HG02885 (cell line): ENCODE measurements at regions not wholly inside any gene's neighbourhood (a gene's known extent, or its start where the extent isn't known, plus 50 kb on each side); places are given as distances from the start of the nearest gene placed in this dataset.
A peak's percentile ranks its signal among the peaks of the same experiment; 100 is the strongest.

Experiments
- ATAC-seq: cut with Tn5 transposase; IDR thresholded peaks from one replicate; pipeline ENCODE4 v1.9.1; 2021; ENCODE audit warnings: mild to moderate bottlenecking; ENCODE audit not compliant: unreplicated experiment, poor library complexity

DNA sequence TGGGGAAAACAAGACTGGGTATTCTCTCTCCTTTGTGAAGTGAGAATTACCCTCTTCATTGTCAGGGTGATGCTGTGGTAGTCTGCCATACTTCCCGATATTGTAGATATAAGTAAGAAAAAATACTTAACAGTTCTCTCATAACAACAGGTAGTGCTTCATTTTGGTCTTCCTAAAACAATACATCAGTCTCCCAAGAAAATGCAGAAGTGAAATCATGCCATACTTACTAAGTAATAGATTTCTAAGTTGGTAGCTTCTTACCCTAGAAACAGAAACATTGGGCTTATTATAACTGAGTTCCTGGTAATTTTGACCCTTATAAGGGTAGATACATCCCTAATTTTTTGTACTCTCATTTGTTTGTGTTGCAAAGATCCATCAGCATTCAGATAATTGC lies 460.7 kb upstream of the DCC start:
- ATAC-seq = no peak

DNA sequence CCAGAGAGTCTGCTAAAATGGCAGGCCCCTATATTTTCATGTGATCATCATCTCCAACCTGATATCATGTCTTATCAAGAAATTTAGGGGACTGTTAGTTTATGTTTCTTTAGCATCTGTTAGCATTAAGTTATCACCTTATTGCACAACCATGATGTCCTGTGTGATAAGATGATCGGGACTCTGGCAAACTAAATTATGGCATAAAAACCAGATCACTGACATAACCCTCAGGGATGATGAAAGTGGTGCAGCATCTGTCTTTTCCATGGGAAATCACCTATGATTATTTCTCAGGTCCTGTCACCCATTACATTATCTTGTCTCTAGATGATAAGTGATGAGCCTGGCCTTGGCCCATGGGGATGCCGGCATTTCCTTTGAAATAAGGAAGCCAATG lies 458.6 kb upstream of the DCC start:
- ATAC-seq = no peak

- no peak for ATAC-seq
These were observed 456.0 kb upstream of the DCC start for GRCh38 chr18:51884039-51884438.

DNA sequence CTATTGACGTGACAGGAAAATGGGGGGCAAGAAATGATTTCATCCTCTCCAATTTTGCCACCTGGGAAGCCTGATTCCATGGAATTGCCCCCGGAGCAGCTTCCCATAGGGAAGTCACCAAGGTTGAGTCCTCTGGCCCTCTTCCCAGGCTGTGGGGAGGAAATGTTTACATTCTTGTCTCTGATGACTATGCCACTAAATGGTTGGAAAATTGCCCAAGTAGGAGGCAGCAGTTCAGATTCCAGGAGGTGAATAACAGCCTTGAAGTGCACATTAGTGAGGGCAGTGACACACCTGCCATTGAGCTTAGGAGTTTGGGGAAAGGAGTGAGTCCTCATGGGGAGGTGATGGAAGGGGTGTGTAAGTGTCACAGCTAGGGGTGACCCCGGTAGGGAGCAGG lies 449.2 kb upstream of the DCC start:
- no peak for ATAC-seq

- no peak for ATAC-seq
These were observed 448.1 kb upstream of the DCC start for GRCh38 chr18:51891876-51892275.

- ATAC-seq = no peak
These were observed 442.1 kb upstream of the DCC start for GRCh38 chr18:51897884-51898283.

- no peak for ATAC-seq
These were observed 432.1 kb upstream of the DCC start for GRCh38 chr18:51907687-51908597.

GRCh38 chr18:51908598-51908944 lies 431.4 kb upstream of the DCC start:
- no peak for ATAC-seq

DNA sequence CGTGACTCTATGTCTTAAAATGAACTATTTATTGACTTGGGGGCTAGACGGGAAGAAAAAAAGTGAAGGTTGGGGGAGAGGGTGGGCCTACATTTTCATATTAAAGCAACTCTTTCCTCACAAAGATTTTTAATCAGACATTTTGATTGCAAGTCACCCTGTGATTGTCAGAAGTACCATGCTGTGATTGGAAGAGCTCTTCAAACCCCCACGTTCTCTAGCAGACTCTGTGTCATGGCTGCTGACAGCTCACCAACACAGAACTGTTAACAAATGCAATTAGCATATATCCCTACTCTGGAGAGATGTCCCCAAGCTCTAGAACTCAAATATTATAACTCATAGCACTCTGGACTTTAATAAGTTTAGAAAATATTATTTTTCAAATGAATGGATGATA lies 428.4 kb upstream of the DCC start:
- ATAC-seq = no peak

GRCh38 chr18:51912381-51912780 lies 427.6 kb upstream of the DCC start:
- no peak for ATAC-seq

DNA sequence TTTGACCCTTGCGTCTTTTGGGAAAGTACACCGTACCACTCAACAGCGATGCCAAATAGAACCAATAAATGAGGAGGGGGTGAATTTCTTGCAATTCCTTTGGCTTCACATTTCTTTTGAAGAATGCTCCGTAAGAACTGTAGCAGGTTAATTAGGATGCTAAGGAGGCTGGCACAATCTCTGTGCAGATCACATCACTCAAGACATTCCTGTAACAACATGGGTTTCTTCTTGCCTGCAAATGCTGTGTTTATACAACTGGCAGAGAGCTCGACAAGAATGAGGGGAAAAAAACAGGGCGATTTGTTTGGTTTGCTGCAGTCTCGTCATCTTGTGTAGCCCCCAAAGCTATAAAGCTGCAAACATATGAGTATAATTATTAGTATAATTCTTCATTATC lies 424.8 kb upstream of the DCC start:
- no peak for ATAC-seq

DNA sequence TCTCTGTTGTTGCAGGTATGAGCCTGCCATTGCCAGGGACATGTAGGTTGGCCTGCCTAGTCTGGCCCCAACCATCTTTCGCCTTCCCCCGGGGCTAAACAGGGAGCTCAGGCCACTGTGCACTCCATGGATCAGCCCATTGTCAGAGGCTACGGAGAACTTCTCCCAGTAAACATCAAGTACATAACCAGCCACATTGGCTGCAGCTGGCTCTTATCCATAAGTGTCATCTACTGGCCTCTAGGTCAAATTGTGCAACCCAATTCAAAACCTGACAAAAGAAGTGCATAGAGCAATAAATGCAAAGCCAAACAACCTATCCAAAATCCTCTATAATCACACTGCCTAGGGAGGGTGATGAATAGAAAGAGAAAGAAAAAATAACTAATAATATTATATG lies 418.1 kb upstream of the DCC start:
- ATAC-seq = no peak

DNA sequence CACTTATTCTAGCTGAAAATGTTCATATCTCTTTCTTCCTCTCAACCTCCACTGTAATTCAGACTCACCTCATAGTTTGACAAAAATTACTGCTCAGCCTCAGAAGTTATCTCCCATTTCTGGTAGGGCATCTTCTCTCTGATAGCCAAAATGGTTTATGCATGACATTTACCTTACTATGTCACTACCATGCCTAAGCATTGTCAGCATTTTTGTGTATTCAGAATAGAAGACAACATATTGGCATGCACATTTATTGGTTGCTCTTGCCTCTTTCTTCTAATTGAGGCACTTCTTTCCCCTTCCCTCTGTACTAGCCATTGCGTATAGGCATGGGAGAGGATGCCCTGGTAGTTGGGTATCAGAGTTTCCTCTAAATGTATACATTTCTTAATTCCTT lies 406.1 kb upstream of the DCC start:
- ATAC-seq = no peak

GRCh38 chr18:51936115-51936514 lies 403.9 kb upstream of the DCC start:
- ATAC-seq = no peak

DNA sequence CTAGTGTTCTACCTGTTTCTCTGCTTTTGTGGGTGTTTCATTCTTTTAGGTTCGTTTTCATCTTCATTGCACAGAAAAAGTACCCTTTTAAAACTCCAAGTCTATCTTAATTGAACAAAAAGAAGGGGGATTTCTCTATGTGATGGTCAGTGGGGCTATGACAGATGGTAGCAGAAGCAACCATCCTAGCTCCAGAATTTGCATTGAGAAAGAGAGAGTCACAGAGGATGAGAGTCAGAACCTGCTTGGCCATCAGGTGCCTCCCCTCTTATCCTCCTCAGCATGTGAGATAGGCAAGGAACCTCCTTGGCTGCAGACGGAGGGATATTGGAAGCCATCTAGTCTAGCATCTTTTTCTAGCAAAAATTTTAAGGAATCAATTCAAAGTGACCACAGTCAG lies 398.0 kb upstream of the DCC start:
- ATAC-seq = no peak

GRCh38 chr18:51943281-51943680 lies 396.7 kb upstream of the DCC start:
- ATAC-seq = no peak

- no peak for ATAC-seq
These were observed 393.1 kb upstream of the DCC start for GRCh38 chr18:51946946-51947345.

GRCh38 chr18:51952844-51953243 lies 387.2 kb upstream of the DCC start:
- ATAC-seq = no peak

- ATAC-seq = peak; percentile 70
These were observed 386.5 kb upstream of the DCC start for GRCh38 chr18:51953521-51953920.

GRCh38 chr18:51955136-51955535 lies 384.9 kb upstream of the DCC start:
- ATAC-seq = no peak

DNA sequence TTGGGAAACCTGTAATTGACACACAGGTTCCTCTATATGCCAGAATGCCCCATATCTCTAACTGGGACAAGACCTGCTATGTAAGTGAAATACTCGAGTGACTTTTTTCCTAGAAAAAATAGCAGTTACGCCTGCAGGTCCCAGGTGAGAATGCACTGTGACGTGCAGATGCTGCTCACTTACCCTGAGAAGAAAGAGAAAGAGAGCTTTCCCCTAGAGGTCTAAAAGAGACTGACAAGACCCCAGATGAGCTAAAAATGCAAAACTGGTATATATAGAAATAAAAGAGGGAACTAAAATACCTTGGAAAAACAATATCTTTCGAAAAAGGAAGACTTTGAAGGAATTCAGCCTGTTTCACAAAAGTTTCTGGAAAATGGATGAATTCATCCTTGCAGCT lies 383.0 kb upstream of the DCC start:
- ATAC-seq = no peak

DNA sequence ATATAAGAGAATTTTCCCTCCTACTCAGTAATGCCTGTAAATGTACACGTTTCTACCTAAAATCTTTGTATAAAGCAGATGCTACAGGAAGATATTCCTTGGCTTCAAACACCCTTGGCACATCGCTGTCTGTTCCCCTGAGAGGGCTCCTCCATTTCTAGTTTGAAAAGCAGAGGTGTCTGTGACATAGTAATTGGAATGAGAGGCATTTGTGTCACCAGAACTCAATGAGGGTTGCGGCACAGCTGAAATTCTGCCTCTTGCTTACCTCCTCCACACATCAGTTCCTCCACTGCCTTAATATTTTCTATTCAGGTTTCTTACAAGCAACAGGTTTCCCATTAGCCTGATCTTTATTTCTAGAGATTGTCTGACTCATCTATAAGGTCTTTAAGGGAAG lies 359.9 kb upstream of the DCC start:
- ATAC-seq = no peak

GRCh38 chr18:51988277-51988676 lies 351.7 kb upstream of the DCC start:
- no peak for ATAC-seq
